HG03354 (cell line): ENCODE measurements at regions not wholly inside any gene's neighbourhood (a gene's known extent, or its start where the extent isn't known, plus 50 kb on each side); places are given as distances from the start of the nearest gene placed in this dataset.

Experiments used
- ATAC-seq: cut with Tn5 transposase; IDR thresholded peaks from one replicate; pipeline ENCODE4 v1.9.1; 2021; ENCODE audit warnings: mild to moderate bottlenecking; ENCODE audit not compliant: unreplicated experiment, poor library complexity, severe bottlenecking

DNA sequence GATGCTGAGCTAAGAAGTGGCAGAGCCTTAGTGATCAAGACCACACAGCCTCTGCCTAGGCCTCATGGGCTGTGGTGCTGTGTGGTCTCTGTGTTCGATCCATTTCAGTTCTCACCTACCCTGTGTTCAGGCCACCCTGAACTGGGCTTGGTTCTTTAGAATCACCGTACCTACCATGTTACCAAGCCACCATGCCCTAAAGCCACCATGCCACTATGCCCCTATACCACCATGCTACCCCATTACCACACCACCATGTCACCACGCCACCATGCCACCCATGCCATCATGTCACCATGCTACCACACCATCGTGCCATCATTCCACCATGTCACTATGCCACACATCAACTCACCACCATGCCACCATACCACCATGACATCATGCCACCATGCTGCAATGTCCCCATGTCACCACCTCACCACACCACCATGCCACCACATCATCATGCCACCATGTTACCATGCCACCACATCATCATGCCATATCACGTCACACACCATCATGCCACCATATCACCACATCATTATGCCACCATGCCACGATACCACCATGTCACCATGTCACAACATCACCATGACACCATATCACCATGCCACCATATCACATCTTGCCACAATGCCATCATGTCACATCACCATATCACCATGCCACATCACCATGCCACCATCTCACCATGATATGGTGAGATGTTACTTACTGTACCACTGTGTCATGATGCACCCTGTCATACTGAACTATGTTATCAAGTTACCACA is 191.0 kb upstream of the ARL4C start:
- no peak for ATAC-seq

DNA sequence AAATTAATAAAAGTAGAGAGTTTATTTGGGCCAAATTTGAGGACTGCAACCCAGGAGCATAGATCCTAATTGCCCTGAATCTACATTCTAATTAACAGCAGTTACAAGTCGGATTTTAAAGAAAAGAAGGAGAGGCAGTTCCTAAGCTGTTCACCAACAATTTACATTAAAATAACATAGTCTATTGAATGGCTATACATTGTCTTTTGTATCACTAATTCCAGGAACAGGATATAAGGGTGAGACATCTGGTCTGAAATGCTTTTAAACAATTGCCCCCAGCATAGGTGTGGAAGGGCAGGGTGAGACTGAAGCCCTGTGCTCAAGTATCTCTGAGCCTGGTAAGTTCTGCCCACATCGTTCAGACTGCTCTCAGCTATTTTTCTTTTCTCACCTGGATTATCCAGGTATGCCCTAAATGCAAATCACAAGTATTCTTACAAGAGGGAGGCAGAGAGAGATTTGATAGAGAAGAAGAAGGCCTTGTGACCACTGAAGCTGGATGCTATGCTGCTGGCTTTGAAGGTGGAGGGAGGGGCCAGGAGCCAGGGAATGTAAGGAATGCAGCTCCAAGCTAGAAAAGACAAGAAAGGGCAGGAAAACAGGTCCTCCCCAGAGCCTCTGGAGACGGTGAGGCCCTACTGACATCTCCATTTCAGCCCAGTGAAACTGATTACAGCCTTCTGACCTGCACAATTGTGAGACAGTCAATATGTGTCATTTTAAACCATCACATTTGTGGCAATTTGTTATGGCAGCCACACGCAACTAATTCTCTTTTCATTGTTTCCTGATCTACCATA is 189.4 kb upstream of the ARL4C start:
- no peak for ATAC-seq

DNA sequence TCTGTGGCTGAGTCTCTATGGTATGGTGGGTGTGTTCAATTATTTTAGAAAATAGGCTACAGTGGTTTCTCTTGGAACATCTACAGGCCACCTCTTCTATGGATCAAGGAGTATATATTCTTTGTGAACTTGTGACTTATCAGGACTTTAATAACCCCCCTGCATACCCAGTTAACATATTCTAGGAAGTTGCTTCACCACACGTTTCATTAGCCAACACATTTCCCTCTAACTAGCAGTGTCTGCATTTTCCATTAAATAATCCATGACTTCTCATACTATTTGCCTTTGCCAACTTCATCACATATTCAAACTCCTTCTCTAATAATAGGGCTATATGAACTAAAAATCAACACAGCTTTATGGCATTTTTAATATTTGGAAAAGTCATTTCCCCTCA is 187.6 kb upstream of the ARL4C start:
- no peak for ATAC-seq

- ATAC-seq: no peak
These were observed 187.1 kb upstream of the ARL4C start for GRCh38 chr2:234683950-234684349.

DNA sequence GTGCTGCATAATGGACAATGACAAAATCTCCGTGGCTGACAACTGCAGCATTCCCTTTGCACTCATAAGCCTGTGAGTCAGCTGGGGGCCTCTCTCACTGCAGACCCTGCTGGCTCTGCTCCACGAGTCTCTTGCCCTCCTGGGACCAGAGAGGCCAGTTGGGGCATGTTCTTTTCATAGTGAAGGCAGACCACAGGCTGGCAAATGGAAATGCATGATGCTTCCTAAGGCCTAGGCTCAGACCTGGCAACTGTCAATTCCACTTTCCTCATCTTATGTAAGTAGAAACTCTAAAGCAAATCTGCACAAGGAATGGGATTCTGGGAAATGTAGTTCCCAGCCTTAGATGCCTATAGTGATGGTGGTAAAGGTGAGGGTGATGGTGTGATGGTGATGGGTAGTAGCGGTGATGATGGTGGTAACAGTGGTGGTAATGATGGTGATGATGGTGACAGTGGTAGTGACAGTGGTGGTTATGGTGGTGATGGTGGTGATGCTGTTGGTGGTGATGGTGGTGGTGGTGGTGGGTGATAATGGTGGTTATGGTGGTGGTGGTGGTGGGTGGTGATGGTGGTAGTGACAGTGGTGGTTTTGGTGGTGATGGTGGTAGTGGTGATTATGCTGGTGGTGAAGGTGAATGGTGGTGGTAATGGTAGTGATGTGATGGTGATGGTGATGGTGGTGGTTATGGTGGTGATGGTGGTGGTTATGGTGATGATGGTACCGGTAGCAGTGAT is 185.8 kb upstream of the ARL4C start:
- ATAC-seq: no peak

DNA sequence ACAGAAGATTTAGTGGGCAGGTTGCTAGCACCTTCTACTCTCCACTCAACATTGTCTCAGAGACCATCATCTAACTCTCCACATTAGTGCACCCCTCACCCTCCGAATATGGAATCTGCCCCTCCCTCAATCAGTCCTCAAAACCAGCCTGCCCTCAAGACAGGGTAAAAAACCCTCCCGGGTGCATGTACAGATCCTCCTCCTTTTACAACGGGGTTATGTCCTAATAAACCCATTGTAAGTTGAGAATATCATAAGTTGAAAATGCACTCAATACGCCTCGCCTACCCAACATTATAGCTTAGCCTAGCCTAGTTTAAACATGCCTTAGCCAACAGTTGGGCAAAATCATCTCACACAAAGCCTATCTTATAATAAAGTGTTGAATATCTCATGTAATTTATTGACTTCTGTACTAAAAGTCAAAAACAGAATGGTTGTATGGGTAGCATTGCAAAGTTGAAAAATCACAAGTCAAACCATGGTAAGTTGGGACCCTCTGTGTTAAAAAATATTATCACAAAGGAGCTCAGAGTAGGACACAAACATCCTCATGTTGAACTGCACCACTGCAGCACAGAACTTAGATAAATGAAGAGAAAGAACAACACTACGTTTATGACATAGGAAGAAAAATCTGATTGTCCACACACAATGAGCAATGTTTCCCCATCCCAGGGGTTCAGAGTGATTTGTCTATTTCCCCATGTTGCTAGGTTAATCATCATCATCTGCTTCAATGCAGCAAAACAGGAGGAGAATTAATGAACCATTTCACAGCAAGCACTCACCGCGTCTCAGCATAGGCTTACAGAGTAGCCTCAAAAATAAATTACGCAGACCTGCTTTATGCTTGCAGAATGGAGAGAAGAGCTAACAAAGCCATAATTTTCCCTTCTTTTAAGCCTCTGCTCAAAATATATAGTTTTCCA is 184.1 kb upstream of the ARL4C start:
- no peak for ATAC-seq

- no peak for ATAC-seq
These were observed 183.1 kb upstream of the ARL4C start for GRCh38 chr2:234679741-234680687.

DNA sequence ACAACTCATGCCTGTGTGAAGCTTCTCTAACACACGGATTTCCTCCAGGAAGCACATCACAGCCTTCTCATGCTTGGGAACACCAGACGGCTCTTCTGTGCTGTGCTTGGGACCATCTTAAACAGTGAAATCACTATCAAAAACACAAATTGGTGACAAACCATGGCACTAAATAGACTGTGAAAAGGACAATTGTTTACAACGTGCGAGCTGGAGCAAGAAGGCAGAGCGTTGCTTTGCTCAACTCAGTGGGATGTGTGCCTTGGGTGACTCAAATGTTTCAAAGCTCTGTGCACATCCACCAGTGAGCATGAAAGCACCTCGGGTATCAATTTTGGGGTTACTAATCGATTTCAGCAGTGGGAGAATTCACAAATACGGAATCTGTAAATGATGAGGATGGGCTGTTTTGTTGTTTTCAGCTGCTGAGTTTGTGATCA is 182.4 kb upstream of the ARL4C start:
- no peak for ATAC-seq

- no peak for ATAC-seq
These were observed 181.8 kb upstream of the ARL4C start for GRCh38 chr2:234678711-234679110.

- no peak for ATAC-seq
These were observed 181.1 kb upstream of the ARL4C start for GRCh38 chr2:234677758-234678538.

- ATAC-seq: no peak
These were observed 180.0 kb upstream of the ARL4C start for GRCh38 chr2:234676783-234677450.

- ATAC-seq: no peak
These were observed 179.4 kb upstream of the ARL4C start for GRCh38 chr2:234676109-234676782.

DNA sequence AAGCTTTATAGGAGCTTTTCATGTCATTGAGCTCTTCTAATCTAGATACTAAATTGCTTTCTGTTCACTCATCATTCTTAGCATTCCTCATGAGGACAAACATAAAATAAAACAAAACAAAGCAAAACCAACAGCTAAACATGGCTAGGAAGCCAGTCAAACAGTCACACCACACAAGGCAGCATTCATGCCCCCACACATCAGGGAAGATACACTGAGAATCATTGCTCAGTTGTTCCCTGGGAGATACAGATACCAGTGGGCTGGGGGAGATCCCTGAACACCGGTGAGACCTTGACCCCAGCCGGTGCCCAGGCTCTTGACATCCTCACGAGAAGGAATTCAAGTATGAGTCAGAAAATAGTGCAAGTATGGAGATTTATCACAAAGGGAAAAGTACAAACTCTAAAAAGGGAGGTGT is 177.9 kb upstream of the ARL4C start:
- ATAC-seq: no peak

GRCh38 chr2:234673961-234674759 is 177.3 kb upstream of the ARL4C start:
- ATAC-seq: no peak

DNA sequence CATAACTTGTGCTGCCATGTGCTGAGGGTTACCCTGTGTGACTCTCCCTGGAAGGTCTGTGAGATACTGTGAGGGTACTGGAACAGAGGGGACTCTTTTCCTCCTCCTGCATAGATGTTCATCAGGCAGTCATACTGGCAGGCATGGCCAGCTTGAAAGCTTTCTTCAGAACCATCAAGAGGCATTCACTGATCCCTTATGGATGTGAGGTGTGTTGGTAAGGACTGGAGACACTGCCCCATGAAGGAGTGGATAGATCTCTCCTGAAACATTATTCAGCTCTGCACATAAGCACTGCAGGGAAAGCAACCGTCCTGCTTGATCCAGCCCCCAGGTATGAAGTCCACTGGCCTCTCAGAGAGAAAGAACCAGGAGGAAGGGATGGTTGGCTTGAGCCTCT is 176.6 kb upstream of the ARL4C start:
- ATAC-seq: no peak
